Osteoblast (primary cell): ENCODE measurements at regions not wholly inside any gene's neighbourhood (a gene's known extent, or its start where the extent isn't known, plus 50 kb on each side); places are given as distances from the start of the nearest gene placed in this dataset.

Experiments used
- DNase-seq: peaks from one replicate; pipeline ENCODE4 v3.0.0; 2011; ENCODE audit warnings: low spot score, mixed read lengths; ENCODE audit not compliant: insufficient read length; ENCODE audit errors: missing footprints
- H2AFZ ChIP-seq: 2 replicates; pipeline ENCODE4 v1.6.0; 2011; ENCODE audit warnings: mild to moderate bottlenecking, low read length
- H3K27ac ChIP-seq: 2 replicates; pipeline ENCODE4 v1.5.1; 2011; ENCODE audit warnings: mild to moderate bottlenecking, low read depth, low read length, moderate library complexity
- H3K27me3 ChIP-seq: 2 replicates; pipeline ENCODE4 v1.6.0; 2012; ENCODE audit warnings: mild to moderate bottlenecking, control low read depth, inconsistent platforms, low read length, moderate library complexity; ENCODE audit not compliant: insufficient read depth
- H3K36me3 ChIP-seq: 2 replicates; pipeline ENCODE4 v1.5.1; 2011; ENCODE audit warnings: mild to moderate bottlenecking, low read length, control low read depth, moderate library complexity; ENCODE audit not compliant: insufficient read depth
- H3K4me1 ChIP-seq: 2 replicates; pipeline ENCODE4 v1.5.1; 2011; ENCODE audit warnings: mild to moderate bottlenecking, low read length, control low read depth, moderate library complexity; ENCODE audit not compliant: insufficient read depth
- H3K4me2 ChIP-seq: 2 replicates; pipeline ENCODE4 v1.6.0; 2011; ENCODE audit warnings: mild to moderate bottlenecking, low read length; ENCODE audit not compliant: insufficient read depth
- H3K4me3 ChIP-seq: fragments of 200-600 bp; sonication (generic); 3 replicates; pipeline ENCODE4 v1.5.1; 2012; ENCODE audit warnings: mild to moderate bottlenecking, low read length, inconsistent platforms; ENCODE audit not compliant: insufficient read depth
- H3K79me2 ChIP-seq: 2 replicates; pipeline ENCODE4 v1.6.0; 2012; ENCODE audit warnings: mild to moderate bottlenecking, low read length, control low read depth, inconsistent platforms; ENCODE audit not compliant: insufficient read depth
- H3K9me3 ChIP-seq: 2 replicates; pipeline ENCODE4 v1.5.1; 2011; ENCODE audit warnings: low read depth, low read length, control low read depth
- H4K20me1 ChIP-seq: 2 replicates; pipeline ENCODE4 v1.6.0; 2012; ENCODE audit warnings: mild to moderate bottlenecking, low read length, control low read depth; ENCODE audit not compliant: insufficient read depth
- TF ChIP-seq, protein P1 (sequence below): IDR thresholded peaks from 2 replicates; pipeline ENCODE4 v1.5.1; 2011; ENCODE audit warnings: mild to moderate bottlenecking, low read depth, low read length, moderate library complexity; ENCODE audit errors: extremely low read depth

DNA sequence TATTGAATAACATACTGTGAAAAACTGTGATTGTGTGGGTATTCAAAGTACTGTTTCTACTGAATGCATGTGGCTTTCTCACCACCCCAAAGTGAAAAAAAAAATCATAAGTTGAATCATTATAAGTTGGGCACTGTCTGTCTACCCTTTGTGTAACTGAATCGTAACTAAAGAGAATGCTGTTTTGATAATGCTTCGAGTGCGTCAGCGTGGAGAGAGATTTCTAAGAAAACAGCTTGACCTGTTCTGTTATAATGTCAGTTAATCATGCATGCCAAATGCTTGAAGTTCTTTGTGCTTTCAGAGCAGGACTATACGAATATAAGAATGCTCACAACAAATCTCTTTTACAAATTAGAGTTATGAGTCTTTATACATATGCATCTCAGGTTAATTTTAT, 148.8 kb upstream of the SGCD start:
- H3K4me1 ChIP-seq, result no peaks in the 10 kb centered on the region
- TF ChIP-seq, protein P1, sequence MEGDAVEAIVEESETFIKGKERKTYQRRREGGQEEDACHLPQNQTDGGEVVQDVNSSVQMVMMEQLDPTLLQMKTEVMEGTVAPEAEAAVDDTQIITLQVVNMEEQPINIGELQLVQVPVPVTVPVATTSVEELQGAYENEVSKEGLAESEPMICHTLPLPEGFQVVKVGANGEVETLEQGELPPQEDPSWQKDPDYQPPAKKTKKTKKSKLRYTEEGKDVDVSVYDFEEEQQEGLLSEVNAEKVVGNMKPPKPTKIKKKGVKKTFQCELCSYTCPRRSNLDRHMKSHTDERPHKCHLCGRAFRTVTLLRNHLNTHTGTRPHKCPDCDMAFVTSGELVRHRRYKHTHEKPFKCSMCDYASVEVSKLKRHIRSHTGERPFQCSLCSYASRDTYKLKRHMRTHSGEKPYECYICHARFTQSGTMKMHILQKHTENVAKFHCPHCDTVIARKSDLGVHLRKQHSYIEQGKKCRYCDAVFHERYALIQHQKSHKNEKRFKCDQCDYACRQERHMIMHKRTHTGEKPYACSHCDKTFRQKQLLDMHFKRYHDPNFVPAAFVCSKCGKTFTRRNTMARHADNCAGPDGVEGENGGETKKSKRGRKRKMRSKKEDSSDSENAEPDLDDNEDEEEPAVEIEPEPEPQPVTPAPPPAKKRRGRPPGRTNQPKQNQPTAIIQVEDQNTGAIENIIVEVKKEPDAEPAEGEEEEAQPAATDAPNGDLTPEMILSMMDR, result no peak
- H3K9me3 ChIP-seq, result no peaks in the 10 kb centered on the region

DNA sequence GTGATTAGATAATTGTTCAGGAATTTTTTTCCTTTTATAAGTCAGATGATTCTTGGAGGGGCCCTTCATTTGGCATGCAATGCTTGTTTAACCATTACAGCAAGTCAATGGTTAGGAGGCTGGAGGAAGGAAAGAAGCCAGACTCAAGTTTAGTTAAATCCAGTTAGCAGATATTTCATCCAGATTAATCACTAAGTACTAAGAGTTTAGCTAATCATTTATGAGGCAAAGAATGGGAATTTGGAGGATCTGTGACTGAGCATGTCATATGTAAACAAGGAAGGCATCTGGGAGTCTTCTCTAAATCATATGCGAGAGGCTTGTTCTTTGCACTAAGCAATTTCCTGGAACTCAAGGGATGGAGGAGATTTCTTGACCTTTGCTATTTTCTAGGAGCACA, 145.3 kb upstream of the SGCD start:
- H2AFZ ChIP-seq, result no peak overlapping the region
- no peaks in the 10 kb centered on the region for H3K9me3 ChIP-seq
- no peaks in the 10 kb centered on the region for H3K36me3 ChIP-seq
- H4K20me1 ChIP-seq, result no peaks in the 10 kb centered on the region
- H3K4me2 ChIP-seq, result no peak overlapping the region
- peaks cover 6% of the 10 kb centered on the region for H3K4me1 ChIP-seq
- H3K4me3 ChIP-seq, result no peak overlapping the region
- no peak overlapping the region for H3K27ac ChIP-seq
- no peaks in the 10 kb centered on the region for H3K27me3 ChIP-seq
- no peaks in the 10 kb centered on the region for H3K79me2 ChIP-seq
- DNase-seq, result no peak
- TF ChIP-seq, protein P1, result no peak

More for the DNA sequence above, 148.8 kb upstream of the SGCD start:
- no peak overlapping the region for H3K4me2 ChIP-seq
- H3K36me3 ChIP-seq, result no peaks in the 10 kb centered on the region
- DNase-seq, result no peak
- no peak overlapping the region for H3K27ac ChIP-seq
- no peaks in the 10 kb centered on the region for H3K79me2 ChIP-seq
- no peak overlapping the region for H3K4me3 ChIP-seq
- H4K20me1 ChIP-seq, result no peaks in the 10 kb centered on the region
- H3K27me3 ChIP-seq, result no peaks in the 10 kb centered on the region
- no peak overlapping the region for H2AFZ ChIP-seq

DNA sequence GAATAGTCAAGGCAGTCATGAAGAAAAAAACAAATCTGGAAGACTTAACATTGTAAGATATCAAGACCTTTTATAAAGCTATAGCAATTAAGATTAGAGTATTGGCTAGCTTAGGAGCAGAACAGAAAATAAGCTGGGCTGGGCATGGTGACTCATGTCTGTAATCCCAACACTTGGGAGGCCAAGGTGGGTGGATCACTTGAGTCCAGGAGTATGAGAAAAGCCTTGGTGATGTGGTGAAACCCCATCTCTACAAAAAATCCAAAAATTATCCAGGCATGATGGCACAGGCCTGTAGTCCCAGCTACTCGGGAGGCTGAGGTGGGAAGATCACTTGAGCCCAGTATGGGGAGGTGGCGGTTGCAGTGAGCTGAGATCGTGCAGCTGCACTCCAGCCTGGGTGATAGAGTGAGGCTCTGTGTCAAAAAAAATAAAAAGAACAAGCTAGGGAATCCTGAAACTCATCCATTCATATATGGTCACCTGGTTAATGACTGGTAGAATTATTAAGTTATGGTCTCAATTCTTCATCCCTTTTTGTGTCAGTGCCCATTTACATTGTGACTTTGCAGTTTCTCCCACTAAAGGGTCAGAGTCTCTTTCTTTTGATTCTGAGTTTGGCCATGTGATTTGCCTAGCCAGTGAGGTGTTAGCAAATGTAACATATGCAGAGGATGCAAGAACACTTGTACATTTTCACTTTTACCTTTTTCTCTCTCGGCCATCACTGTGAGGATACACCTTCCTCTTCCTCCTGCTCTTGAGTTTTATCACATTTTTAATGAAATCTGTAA, 144.6 kb upstream of the SGCD start:
- Histone ChIP-seq H2AFZ (no peak overlapping the region), H3K27me3 (no peaks in the 10 kb centered on the region), H3K4me2 (no peak overlapping the region), H3K36me3 (no peaks in the 10 kb centered on the region), H3K4me3 (no peak overlapping the region), H3K79me2 (no peaks in the 10 kb centered on the region), H4K20me1 (no peaks in the 10 kb centered on the region), H3K4me1 (peaks cover 11% of the 10 kb centered on the region), H3K27ac (no peak overlapping the region), H3K9me3 (no peaks in the 10 kb centered on the region)
- DNase-seq, result no peak
- TF ChIP-seq, protein P1, result no peak

DNA sequence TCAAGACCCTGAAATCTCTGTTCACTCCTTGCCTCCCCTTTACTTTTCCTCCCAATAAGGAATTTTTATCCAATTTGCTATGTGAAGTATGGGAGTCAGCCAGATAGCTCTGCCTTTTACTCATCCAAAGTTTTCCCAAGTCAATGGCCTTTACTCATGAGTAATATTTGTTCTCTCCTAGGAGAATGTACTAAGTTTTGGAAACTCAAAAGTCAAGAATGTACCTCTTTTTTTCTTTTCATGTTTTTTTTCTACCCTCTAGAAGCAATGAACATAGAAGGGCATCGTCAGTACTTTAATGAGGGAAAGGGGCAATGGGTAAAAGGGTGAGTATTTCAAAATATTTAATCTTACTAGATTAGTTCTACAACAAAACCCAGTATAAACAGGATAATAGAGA, 140.2 kb upstream of the SGCD start:
- TF ChIP-seq, protein P1, result no peak
- no peaks in the 10 kb centered on the region for H3K9me3 ChIP-seq
- H3K4me1 ChIP-seq, result peaks cover 21% of the 10 kb centered on the region
- peak overlapping the region; percentile 1 for H3K4me2 ChIP-seq
- no peaks in the 10 kb centered on the region for H3K36me3 ChIP-seq
- H3K27me3 ChIP-seq, result no peaks in the 10 kb centered on the region
- no peak overlapping the region for H3K4me3 ChIP-seq
- H3K79me2 ChIP-seq, result no peaks in the 10 kb centered on the region
- DNase-seq, result peak; percentile 17
- H4K20me1 ChIP-seq, result no peaks in the 10 kb centered on the region
- no peak overlapping the region for H2AFZ ChIP-seq
- peak overlapping the region; percentile 52 for H3K27ac ChIP-seq
